Lung (tissue), 11 donors: ENCODE measurements at regions not wholly inside any gene's neighbourhood (a gene's known extent, or its start where the extent isn't known, plus 50 kb on each side); places are given as distances from the start of the nearest gene placed in this dataset.

ENCODE experiments used
- ATAC-seq: fragments of 200-7000 bp; cut with Tn5 transposase; one replicate; pipeline ENCODE4 v1.9.1; 2020; ENCODE audit warnings: moderate number of reproducible peaks; ENCODE audit not compliant: insufficient read depth, low FRiP score
- DNase-seq, 3 donors: peaks; one replicate each; pipeline ENCODE4 v3.0.0-alpha.2; 2013 to 2017
- H3K27ac ChIP-seq, 2 donors: one replicate each; pipeline ENCODE4 v1.5.1; 2013; ENCODE audit warnings: mild to moderate bottlenecking in 2 of 2, moderate library complexity in 2 of 2, control low read depth in 1 of 2, inconsistent platforms in 1 of 2, low read depth in 1 of 2, low read length in 1 of 2
- H3K27me3 ChIP-seq, 3 donors: one replicate each; pipeline ENCODE4 v1.5.1; 2013; ENCODE audit warnings: low read length in 2 of 3; ENCODE audit not compliant: control insufficient read depth in 3 of 3, insufficient read depth in 3 of 3
- H3K36me3 ChIP-seq, 4 donors: one replicate each; pipeline ENCODE4 v1.5.1; 2013; ENCODE audit warnings: low read length in 4 of 4, mild to moderate bottlenecking in 1 of 4, moderate library complexity in 1 of 4; ENCODE audit not compliant: control insufficient read depth in 4 of 4, insufficient read depth in 4 of 4
- H3K4me1 ChIP-seq, 5 donors: one replicate each; pipeline ENCODE4 v1.5.1; 2013; ENCODE audit warnings: low read length in 5 of 5, mild to moderate bottlenecking in 2 of 5, moderate library complexity in 1 of 5; ENCODE audit not compliant: control insufficient read depth in 5 of 5, insufficient read depth in 5 of 5
- H3K4me3 ChIP-seq: one replicate; pipeline ENCODE4 v1.5.1; 2013; ENCODE audit warnings: mild to moderate bottlenecking, control low read depth, moderate library complexity
- H3K9ac ChIP-seq, 2 donors: one replicate each; pipeline ENCODE4 v1.5.1; 2013; ENCODE audit warnings: low read length in 2 of 2, control low read depth in 1 of 2; ENCODE audit not compliant: insufficient read depth in 1 of 2
- H3K9me3 ChIP-seq, 4 donors: one replicate each; pipeline ENCODE4 v1.5.1; 2013; ENCODE audit warnings: low read length in 3 of 4, mild to moderate bottlenecking in 1 of 4, moderate library complexity in 1 of 4; ENCODE audit not compliant: control insufficient read depth in 4 of 4, insufficient read depth in 3 of 4
- CTCF ChIP-seq: IDR thresholded peaks from 2 replicates; pipeline ENCODE4 v1.5.1; 2012; ENCODE audit warnings: mild to moderate bottlenecking; ENCODE audit errors: control extremely low read depth, extremely low read depth
- WGBS, 2 donors: extraction: QIAGEN DNeasy Blood & Tissue Kit; methylation state at CpG; one replicate each; pipeline ENCODE4 v1.1.7; 2013; 5-methylcytosine and 5-hydroxymethylcytosine counted together
- donor health status: control.
- donor health status: control.
- donor health status: Bipolar disorder and iron deficiency.
- donor health status: healthy.
- donor health status: DM: yes; HTN: yes; CAD: no.

GRCh38 chr2:222372993-222373392 is 51.4 kb upstream of the SGPP2 start:
- 89 to 97% methylated on average over 3 of the region's 3 CpGs for WGBS, 2 donors
- no peaks in the 10 kb centered on the region for H3K36me3 ChIP-seq

More at GRCh38 chr2:222372993-222373392, 51.4 kb upstream of the SGPP2 start:
- TF ChIP-seq CTCF, result no peak
- no peak for ATAC-seq
- Histone ChIP-seq H3K4me1 (no peaks in the 10 kb centered on the region), H3K9me3 (peaks cover 0 to 8% (median 3%) of the 10 kb centered on the region in 4 donors), H3K27me3 (no peaks in the 10 kb centered on the region), H3K27ac (no peak overlapping the region), H3K4me3 (no peak overlapping the region), H3K9ac (no peak overlapping the region)
- DNase-seq, result no peak
